DMS114 treated with DMSO at 0.1 percent for 48 hours (cell line): ENCODE measurements at regions not wholly inside any gene's neighbourhood (a gene's known extent, or its start where the extent isn't known, plus 50 kb on each side); places are given as distances from the start of the nearest gene placed in this dataset.
"Not testable (repeated sequence)": the region's sequence is repeated elsewhere in the genome, so short reads cannot be mapped to it uniquely, and the experiment has no call there.

Source experiments
- DNase-seq: peaks from one replicate; lab custom pipeline; 2025; ENCODE audit not compliant: unreplicated experiment; lab: John Stamatoyannopoulos, UW

GRCh38 chr2:180618570-180618969 is 361.8 kb upstream of the UBE2E3 start:
- no peak for DNase-seq

- DNase-seq: no peak
Observed at GRCh38 chr2:180614776-180615175, 365.6 kb upstream of the UBE2E3 start.

GRCh38 chr2:180609626-180610340 is 370.6 kb upstream of the UBE2E3 start:
- DNase-seq: no peak

- no peak for DNase-seq
Observed at GRCh38 chr2:180607514-180608049, 372.8 kb upstream of the UBE2E3 start.

- DNase-seq: no peak
Observed at GRCh38 chr2:180604077-180604476, 376.3 kb upstream of the UBE2E3 start.

GRCh38 chr2:180601016-180601415 is 379.4 kb upstream of the UBE2E3 start:
- no peak for DNase-seq

GRCh38 chr2:180599804-180600203 is 380.6 kb upstream of the UBE2E3 start:
- no peak for DNase-seq

- no peak for DNase-seq
Observed at GRCh38 chr2:180597179-180597578, 383.2 kb upstream of the UBE2E3 start.

GRCh38 chr2:180596453-180596852 is 384.0 kb upstream of the UBE2E3 start:
- no peak for DNase-seq

GRCh38 chr2:180591947-180592346 is 388.5 kb upstream of the UBE2E3 start:
- DNase-seq: no peak

- not testable (repeated sequence) for DNase-seq
Observed at GRCh38 chr2:180591093-180591781, 389.2 kb upstream of the UBE2E3 start.

- no peak for DNase-seq
Observed at GRCh38 chr2:180583441-180584140, 396.8 kb upstream of the UBE2E3 start.

- DNase-seq: no peak
Observed at GRCh38 chr2:180579388-180579787, 401.0 kb upstream of the UBE2E3 start.

GRCh38 chr2:180578441-180578840 is 402.0 kb upstream of the UBE2E3 start:
- no peak for DNase-seq

GRCh38 chr2:180577567-180577966 is 402.8 kb upstream of the UBE2E3 start:
- no peak for DNase-seq

- no peak for DNase-seq
Observed at GRCh38 chr2:180573951-180574350, 406.5 kb upstream of the UBE2E3 start.

- DNase-seq: no peak
Observed at GRCh38 chr2:180572346-180572745, 408.1 kb upstream of the UBE2E3 start.

- no peak for DNase-seq
Observed at GRCh38 chr2:180571559-180571958, 408.8 kb upstream of the UBE2E3 start.

GRCh38 chr2:180570864-180571263 is 409.5 kb upstream of the UBE2E3 start:
- DNase-seq: no peak

- DNase-seq: no peak
Observed at GRCh38 chr2:180564051-180564450, 416.4 kb upstream of the UBE2E3 start.

GRCh38 chr2:180562378-180562777 is 418.0 kb upstream of the UBE2E3 start:
- DNase-seq: no peak

- no peak for DNase-seq
Observed at GRCh38 chr2:180559771-180560170, 420.6 kb upstream of the UBE2E3 start.
